Suprapubic skin (tissue), 3 donors: ENCODE measurements at regions not wholly inside any gene's neighbourhood (a gene's known extent, or its start where the extent isn't known, plus 50 kb on each side); places are given as distances from the start of the nearest gene placed in this dataset.

Source experiments
- POLR2AphosphoS5 ChIP-seq, 3 donors: sonication (generic); formaldehyde crosslinking; IDR thresholded peaks; one replicate each; pipeline ENCODE4 v1.6.1; 2017; ENCODE audit warnings: antibody characterized with exemption in 3 of 3
- TF ChIP-seq, protein P1 (sequence below), 2 donors: fragments of 200-600 bp in 1 of 2; fragments of 450-650 bp in 1 of 2; sonication (generic) in 1 of 2; IDR thresholded peaks; one replicate each; pipeline ENCODE4 v1.5.1; 2016 to 2019; ENCODE audit warnings: antibody characterized with exemption in 2 of 2, mild to moderate bottlenecking in 1 of 2, moderate library complexity in 1 of 2

DNA sequence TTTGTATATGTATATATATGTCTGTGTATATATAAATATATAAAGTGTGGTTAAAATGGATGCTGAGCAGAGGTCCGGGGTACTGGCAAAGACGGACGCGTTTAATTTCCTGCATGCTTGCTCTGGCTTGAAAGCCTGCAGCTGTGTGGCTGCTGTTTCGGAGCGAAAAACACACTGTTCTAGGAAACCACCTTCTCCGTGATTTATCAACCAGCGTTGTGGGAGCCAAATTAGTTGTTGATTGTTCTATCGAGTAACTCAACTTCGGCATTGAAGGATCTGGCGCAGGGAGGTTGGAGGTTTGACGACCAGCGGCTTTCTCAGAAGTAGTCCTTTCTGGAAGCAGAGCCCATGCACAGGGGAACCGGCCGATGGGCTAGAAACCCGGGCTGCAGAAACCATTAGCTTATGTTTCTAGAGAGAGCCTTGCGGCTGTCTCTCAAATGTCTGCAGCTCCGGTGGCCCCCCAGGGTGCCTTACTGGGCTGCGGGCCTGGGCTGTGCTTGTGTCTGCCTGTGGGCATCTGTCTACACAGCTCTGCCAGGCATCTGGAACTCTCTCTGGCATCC is 81.8 kb downstream of the EDN3 start:
- TF ChIP-seq, protein P1, sequence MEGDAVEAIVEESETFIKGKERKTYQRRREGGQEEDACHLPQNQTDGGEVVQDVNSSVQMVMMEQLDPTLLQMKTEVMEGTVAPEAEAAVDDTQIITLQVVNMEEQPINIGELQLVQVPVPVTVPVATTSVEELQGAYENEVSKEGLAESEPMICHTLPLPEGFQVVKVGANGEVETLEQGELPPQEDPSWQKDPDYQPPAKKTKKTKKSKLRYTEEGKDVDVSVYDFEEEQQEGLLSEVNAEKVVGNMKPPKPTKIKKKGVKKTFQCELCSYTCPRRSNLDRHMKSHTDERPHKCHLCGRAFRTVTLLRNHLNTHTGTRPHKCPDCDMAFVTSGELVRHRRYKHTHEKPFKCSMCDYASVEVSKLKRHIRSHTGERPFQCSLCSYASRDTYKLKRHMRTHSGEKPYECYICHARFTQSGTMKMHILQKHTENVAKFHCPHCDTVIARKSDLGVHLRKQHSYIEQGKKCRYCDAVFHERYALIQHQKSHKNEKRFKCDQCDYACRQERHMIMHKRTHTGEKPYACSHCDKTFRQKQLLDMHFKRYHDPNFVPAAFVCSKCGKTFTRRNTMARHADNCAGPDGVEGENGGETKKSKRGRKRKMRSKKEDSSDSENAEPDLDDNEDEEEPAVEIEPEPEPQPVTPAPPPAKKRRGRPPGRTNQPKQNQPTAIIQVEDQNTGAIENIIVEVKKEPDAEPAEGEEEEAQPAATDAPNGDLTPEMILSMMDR (IDR thresholded peaks at IDR 0.05) = no peak
- no peak for TF ChIP-seq POLR2AphosphoS5 (IDR thresholded peaks at IDR 0.05)
